ENCODE measurements at regions not wholly inside any gene's neighbourhood (a gene's known extent, or its start where the extent isn't known, plus 50 kb on each side); places are given as distances from the start of the nearest gene placed in this dataset.

- Histone ChIP-seq H3K36me3 (ENCODE audit: insufficient read depth, low read length) (no peaks in the 10 kb centered on the region), H2AFZ (ENCODE audit: low read length) (no peak overlapping the region), H3K27me3 (ENCODE audit: insufficient read depth, low read length) (no peaks in the 10 kb centered on the region), H3F3A (ENCODE audit: insufficient read depth, low read length) (no peaks in the 10 kb centered on the region), H3K4me3 (ENCODE audit: low read depth, low read length, poor library complexity, severe bottlenecking) (no peak overlapping the region), H4K20me1 (ENCODE audit: insufficient read depth, low read length) (no peaks in the 10 kb centered on the region), H3K9me3 (ENCODE audit: low read length) (no peaks in the 10 kb centered on the region), H3K9ac (ENCODE audit: low read length) (no peak overlapping the region), H3K4me1 (ENCODE audit: insufficient read depth, low read length, severe bottlenecking) (no peaks in the 10 kb centered on the region), H3K79me2 (ENCODE audit: insufficient read depth, low read length) (no peaks in the 10 kb centered on the region), H3K9me2 (ENCODE audit: low read depth, low read length) (no peaks in the 10 kb centered on the region), H3K27ac (ENCODE audit: low read depth, low read length, poor library complexity, severe bottlenecking) (no peak overlapping the region), H3K4me2 (ENCODE audit: low read length) (no peak overlapping the region)
- no peak for TF ChIP-seq EZH2 (IDR thresholded peaks at IDR 0.05; ENCODE audit: borderline replicate concordance, low read length)
- no peak for TF ChIP-seq CTCF (IDR thresholded peaks at IDR 0.05; ENCODE audit: low read length)
Observed at GRCh38 chr4:74598611-74599325, 153.8 kb downstream of the AREG start.

DNA sequence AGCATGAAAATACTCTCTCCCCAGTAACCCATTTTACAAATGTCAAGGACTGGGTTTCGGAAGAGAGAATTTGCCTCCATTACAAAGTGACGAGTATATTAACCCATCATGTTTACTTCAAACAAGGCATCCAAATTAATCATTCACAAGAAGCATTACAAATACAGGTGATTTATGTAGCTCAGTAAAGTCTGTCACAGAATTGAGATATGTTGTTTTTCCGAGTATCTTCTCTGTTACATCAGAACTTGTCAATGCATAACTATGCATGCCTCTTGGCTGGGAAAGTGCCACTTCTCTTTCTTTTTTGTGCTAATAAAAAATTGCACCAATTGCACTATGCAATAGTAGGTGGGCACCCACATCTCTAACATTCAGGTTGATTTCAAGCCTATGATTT lies 158.2 kb downstream of the AREG start:
- no peak overlapping the region for H3K4me2 ChIP-seq (ENCODE audit: low read length)
- no peaks in the 10 kb centered on the region for H3K4me1 ChIP-seq (ENCODE audit: insufficient read depth, low read length, severe bottlenecking)
- H3K9ac ChIP-seq (ENCODE audit: low read length), result no peak overlapping the region
- no peaks in the 10 kb centered on the region for H3K36me3 ChIP-seq (ENCODE audit: insufficient read depth, low read length)
- H3K27ac ChIP-seq (ENCODE audit: low read depth, low read length, poor library complexity, severe bottlenecking), result no peak overlapping the region
- H3K79me2 ChIP-seq (ENCODE audit: insufficient read depth, low read length), result no peaks in the 10 kb centered on the region
- no peak overlapping the region for H3K4me3 ChIP-seq (ENCODE audit: low read depth, low read length, poor library complexity, severe bottlenecking)
- no peaks in the 10 kb centered on the region for H3K27me3 ChIP-seq (ENCODE audit: insufficient read depth, low read length)
- H3K9me2 ChIP-seq (ENCODE audit: low read depth, low read length), result no peaks in the 10 kb centered on the region
- H2AFZ ChIP-seq (ENCODE audit: low read length), result no peak overlapping the region
- H3F3A ChIP-seq (ENCODE audit: insufficient read depth, low read length), result no peaks in the 10 kb centered on the region
- H3K9me3 ChIP-seq (ENCODE audit: low read length), result no peaks in the 10 kb centered on the region
- TF ChIP-seq CTCF (IDR thresholded peaks at IDR 0.05; ENCODE audit: low read length) (no peak), EZH2 (IDR thresholded peaks at IDR 0.05; ENCODE audit: borderline replicate concordance, low read length) (no peak)
- H4K20me1 ChIP-seq (ENCODE audit: insufficient read depth, low read length), result no peaks in the 10 kb centered on the region

DNA sequence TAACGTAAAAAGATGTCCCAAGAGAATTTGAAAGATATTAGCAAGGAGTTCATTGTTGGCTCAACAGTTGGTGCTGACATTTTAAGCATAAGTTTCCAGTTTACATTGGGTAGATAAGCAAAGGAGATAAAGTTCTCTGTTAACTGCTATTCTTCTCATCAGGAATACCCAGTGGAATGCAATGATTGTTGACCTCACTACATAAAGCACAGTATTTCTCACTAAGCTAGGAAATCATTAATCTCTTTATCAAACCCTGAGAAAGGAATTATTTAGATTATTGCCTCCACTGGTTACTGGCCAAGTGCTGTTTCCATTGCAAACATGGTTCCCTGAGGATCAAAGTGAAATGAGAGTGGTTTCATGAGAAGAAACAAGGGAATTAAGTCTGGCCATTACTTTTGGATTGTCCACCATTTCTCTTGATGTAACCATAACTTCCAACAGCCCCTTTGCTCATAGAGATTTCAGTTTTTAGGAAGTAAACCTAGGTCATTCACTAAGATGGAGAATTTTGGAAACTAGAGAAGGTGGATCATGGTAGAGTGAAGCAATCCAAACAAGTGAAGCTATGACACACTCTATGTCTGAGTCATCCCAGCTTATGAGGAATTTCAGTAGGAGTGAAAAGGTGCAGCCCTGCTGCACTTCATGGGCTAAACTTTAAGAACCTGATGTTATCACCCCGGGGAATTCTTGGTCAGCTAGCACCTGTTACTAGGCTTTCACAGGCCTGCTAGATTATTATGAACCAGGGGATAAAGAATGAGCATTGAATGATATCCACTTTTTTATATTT lies 163.4 kb downstream of the AREG start:
- TF ChIP-seq CTCF (IDR thresholded peaks at IDR 0.05; ENCODE audit: low read length), result no peak
- no peak for TF ChIP-seq EZH2 (IDR thresholded peaks at IDR 0.05; ENCODE audit: borderline replicate concordance, low read length)
- no peaks in the 10 kb centered on the region for H3K4me1 ChIP-seq (ENCODE audit: insufficient read depth, low read length, severe bottlenecking)
- H3F3A ChIP-seq (ENCODE audit: insufficient read depth, low read length), result no peaks in the 10 kb centered on the region
- H4K20me1 ChIP-seq (ENCODE audit: insufficient read depth, low read length), result no peaks in the 10 kb centered on the region
- H3K27ac ChIP-seq (ENCODE audit: low read depth, low read length, poor library complexity, severe bottlenecking), result no peak overlapping the region
- H3K79me2 ChIP-seq (ENCODE audit: insufficient read depth, low read length), result no peaks in the 10 kb centered on the region
- no peaks in the 10 kb centered on the region for H3K9me3 ChIP-seq (ENCODE audit: low read length)
- H3K36me3 ChIP-seq (ENCODE audit: insufficient read depth, low read length), result no peaks in the 10 kb centered on the region
- H3K9ac ChIP-seq (ENCODE audit: low read length), result no peak overlapping the region
- no peak overlapping the region for H2AFZ ChIP-seq (ENCODE audit: low read length)
- H3K9me2 ChIP-seq (ENCODE audit: low read depth, low read length), result no peaks in the 10 kb centered on the region
- no peak overlapping the region for H3K4me3 ChIP-seq (ENCODE audit: low read depth, low read length, poor library complexity, severe bottlenecking)
- H3K27me3 ChIP-seq (ENCODE audit: insufficient read depth, low read length), result no peaks in the 10 kb centered on the region
- no peak overlapping the region for H3K4me2 ChIP-seq (ENCODE audit: low read length)
